GM18907 (cell line): ENCODE measurements at regions not wholly inside any gene's neighbourhood (a gene's known extent, or its start where the extent isn't known, plus 50 kb on each side); places are given as distances from the start of the nearest gene placed in this dataset.

ENCODE experiments used
- ATAC-seq: cut with Tn5 transposase; IDR thresholded peaks from one replicate; pipeline ENCODE4 v1.9.1; 2021; ENCODE audit warnings: mild to moderate bottlenecking, moderate library complexity; ENCODE audit not compliant: unreplicated experiment

DNA sequence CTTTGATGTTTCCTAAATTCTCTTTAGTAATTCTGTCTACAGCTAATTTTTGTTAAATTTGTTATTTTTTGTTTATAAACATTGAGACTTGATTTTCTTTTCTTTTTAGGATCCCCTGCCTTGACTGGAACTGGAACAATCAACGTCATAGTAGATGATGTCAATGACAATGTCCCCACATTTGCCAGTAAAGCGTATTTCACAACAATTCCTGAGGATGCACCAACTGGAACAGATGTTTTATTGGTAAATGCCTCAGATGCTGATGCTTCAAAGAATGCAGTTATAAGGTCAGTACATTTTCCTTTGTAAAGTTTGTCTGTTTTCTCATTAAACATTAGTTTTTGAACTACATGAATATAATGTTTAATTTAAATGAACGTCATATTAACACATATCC is 119.4 kb downstream of the FAT4 start:
- ATAC-seq: no peak

DNA sequence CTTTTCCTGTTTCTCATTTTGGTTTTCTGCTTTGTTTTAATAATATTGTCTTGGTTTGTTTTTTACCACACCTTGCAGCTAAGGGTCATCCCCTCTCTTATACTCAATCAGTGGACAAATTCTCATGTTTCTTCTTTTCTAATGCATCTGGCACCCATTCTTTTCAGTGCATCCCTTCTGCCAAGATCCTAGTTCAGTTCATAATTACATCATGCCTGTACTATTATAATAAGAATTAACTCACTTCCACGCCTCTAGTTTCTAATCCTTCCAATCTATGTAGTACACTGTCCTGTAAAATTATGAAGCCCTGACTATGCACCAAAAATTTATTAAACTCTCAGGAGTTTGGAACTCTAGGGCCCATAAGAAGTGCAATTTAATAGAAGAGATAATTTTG is 126.1 kb downstream of the FAT4 start:
- no peak for ATAC-seq

DNA sequence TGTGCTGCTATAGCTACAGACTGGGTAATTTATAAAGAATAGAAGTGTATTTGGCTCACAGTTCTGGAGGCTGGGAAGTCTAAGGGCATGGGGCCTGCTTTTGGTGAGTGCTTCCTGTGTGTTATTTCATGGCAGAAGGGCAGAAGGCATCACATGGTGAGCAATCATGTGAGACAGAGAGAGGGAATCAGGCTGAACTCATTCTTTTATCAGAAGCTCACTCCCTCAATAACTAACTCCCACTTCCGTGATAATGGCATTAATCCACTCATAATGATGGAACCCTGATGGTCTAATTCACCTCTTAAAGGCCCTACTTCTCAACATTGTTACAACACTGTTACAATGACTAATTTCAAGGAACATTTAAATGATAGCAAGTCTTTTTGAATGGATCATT is 129.4 kb downstream of the FAT4 start:
- no peak for ATAC-seq

DNA sequence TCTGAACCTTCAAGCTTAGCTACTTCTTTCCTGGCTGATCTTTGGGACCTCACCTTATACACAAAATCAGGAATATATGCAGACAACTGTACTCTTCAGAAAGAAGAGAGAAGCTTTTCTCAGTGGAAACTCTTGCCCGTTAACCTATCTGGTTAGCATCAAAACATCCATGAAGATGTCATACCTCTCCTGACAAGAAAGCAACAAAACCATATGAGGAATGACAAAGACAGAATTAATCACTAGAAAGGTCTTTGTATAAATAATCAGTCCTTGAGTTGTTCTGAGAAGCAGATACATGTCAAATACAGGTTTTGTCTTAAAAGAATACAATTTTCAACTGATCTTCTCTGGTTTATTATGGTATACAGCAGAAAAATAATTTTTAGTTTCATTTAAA is 130.8 kb downstream of the FAT4 start:
- ATAC-seq: no peak

DNA sequence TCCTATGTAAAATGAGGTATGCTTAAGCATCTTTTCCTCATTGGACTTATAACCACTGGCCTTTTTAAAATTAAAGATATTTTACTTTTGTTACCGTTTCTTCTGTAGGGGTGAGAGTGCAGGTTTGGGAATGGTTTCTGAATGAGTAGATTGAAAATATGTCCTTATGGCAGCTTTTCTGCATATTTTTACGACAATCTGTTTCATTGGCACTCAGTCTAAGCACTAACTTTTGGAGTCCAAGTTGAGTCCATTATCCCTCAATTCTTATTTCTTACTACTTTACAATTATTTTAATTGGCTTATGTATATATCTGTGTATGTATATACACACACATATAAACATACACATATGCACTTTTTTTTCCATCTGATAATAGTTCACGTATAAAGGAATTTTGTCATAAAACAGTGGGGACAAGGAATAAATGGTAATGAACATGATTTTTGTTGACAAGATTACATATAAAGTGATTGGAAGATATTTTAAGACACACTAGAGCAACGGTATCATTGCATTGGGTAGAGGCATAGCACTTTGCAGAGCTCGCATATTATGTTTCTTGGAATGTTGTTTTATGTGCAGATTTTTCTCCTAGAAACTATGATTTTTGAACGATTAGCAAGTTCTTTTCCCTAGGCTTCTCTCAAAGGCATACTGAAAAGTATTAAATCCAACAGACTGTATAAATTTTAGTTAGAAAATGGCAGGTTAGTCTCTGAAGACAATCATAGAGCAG is 133.0 kb downstream of the FAT4 start:
- ATAC-seq: no peak

DNA sequence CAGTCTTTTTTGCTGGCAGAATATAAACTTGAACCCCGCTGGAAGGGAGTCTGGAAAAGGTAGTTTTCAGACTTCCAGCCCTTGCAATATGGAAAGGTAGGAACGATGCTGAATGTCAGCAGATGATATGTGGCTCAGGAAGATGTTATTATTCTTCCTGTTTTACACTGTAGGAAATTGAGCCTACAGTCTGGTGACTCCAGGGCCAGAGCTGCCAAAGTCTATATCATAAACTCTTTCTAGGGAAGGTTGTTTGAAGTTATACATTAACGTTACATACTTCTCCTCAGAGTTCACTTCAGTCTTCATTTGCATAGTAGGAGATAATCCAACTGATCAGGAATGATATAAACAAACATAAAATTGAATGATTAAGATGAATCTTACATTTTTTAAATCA is 141.3 kb downstream of the FAT4 start:
- no peak for ATAC-seq

DNA sequence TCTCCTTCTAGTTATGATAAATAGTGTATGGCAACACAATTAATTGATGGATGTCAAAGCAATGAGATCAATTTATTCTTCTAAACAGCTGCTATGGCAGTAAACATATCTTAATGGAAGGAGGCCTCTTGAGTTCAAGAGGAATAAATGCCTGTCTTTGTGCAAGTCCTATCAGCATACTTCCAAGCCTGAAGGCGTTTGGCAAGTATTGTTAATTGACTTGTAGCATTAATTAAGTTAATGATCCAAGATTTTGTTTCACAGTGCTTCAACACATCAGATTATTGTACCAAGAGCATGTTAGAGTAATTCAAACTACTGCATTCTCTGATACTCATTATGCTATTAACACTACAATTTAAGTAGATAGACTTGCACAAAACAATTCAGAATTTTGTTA is 144.8 kb downstream of the FAT4 start:
- no peak for ATAC-seq

DNA sequence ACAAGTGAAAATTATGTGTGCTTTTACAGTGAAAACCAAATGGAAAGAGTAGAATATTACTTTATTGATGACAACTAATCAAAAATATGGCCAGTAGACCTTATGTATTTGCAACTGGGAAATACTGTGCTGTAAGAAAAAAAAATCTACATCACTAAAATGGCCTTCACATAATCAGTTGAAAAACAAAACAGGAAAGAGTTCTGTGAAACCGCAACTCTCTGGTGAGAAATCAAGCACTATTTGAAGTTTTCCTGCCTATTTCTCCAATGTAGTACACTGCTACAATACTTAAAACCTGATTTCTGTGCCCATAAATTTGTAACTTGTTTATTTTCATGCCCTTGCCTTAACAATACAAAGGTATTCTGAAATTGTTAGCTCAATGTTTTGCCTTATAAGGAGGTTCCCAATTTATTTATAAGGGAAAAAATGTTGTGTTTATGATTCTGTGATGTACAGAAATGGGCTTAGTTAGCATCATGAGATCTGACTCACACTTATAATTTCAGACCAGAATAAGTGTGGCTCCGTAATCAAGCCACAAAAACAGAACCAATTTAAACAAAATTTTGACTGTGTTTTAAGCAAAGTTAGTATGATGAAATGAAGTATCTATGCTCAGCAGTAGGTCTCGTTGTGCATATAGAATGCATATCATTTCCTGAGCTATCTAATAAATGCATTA is 147.1 kb downstream of the FAT4 start:
- ATAC-seq: no peak

DNA sequence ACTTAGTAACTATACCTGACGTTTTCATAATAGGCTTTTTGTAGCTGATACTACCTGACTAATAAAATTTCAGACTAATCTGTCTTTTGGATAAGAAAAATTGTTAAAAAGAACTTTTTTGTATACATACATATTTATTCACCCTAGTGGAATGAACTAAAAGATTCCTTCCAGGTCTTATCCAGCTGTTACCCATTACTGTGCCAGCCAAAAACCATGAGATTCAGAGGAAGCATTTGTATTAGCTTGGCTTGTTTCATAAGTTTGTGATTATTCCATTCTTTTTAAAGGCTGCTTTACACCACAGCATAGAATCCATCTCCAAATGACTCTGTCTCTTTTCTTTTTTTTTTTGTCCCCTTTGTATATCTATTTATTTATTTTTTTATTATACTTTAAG is 149.4 kb downstream of the FAT4 start:
- no peak for ATAC-seq

DNA sequence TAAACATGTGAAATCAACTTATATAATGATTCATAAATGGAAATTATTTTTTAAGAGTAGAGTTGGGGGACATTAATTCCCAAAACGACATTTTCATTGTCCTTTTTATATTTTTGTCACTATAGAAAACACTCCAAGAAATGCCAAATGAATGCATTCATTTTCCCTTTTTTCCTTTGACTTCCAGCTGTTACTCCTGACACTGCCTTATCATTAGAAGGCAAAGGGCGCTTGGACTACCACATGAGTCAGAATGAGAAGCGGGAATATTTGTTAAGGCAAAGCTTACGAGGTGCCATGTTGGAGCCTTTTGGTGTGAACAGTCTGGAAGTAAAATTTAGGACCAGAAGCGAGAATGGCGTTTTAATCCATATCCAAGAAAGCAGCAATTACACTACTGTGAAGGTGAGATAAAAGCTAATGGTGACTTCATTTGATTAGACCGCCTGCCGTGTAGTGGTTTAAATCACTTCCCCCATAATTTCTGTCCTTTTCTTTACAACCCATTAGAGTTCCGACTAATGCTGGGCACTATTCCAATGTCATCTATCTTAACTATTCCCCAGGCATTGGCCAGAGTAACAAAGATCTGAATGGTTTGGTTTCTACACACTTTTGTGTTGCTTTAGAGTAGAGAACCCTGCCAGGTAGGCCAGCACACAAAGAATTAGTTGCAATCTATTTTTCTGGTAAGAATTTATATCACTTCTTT is 166.7 kb downstream of the FAT4 start:
- no peak for ATAC-seq

DNA sequence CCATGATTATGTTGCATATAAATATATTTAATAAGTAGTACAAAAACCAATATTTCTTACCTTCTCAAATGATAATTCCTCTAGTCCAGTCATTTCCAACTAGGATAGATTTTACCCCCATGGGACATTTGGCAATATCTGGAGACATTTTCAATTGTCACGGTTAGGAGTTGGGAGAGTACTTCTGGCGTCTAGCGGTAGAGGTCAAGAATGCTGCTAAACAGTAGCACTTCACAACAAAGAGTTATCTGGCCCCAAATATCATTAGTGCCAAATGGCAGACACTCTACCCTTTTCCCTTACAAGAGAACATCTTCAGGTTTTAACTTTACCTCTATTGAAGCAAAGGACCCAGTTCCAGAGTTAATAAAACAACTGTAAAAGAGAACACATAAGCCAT is 168.1 kb downstream of the FAT4 start:
- ATAC-seq: no peak

DNA sequence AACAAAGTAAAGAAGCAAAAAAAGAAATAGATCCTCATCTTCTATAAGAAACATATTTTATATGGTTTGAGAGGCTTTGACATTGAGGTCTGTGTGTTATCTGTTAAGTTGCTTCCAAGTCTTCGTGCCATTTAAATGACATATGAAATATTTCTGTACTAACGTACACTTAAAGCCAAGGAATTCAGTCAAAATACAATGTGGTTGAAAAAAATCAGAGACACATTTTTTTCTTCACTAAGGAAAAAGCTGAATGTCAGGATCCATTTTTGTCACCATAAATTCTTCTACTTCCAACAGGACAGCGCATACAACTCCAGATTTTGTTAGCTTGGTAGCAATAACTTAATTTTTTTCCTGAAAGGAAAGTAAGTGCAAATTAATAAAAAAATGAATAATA is 168.5 kb downstream of the FAT4 start:
- no peak for ATAC-seq

DNA sequence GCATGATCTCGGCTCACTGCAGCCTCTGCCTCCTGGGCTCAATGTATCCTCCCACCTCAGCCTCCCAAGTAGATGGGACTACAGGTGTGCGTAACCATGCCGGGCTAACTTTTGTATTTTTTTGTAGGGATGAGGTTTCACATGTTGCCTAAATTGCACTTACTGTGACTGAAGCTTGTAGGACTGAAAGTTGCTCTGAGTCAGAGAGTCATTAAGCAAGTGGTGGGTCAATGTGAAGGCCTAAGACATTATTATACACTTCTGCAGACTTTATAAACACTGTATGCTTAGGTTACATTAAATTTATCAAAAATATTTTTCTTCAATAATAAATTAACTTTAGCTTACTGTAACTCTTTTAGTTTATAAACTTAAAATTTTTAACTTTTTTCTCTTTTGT is 170.2 kb downstream of the FAT4 start:
- ATAC-seq: no peak

DNA sequence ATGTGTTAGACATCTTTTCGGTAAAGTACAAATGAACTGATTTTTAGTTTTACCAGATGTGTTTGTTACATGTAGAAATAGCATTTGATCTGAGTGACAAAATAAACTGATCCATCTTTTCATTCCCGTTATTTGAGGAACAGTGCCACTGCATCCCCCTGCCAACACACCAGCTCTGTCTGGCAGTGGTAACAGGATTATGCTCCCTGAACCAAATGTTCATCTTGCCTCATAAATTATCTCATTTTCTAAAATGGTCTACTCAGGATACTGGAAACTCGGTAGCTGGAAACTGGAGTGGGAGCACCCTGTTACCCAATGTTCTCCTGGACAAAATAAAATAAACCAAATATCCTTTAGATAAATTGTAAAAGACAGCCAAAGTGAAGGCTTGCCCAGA is 171.6 kb downstream of the FAT4 start:
- no peak for ATAC-seq

DNA sequence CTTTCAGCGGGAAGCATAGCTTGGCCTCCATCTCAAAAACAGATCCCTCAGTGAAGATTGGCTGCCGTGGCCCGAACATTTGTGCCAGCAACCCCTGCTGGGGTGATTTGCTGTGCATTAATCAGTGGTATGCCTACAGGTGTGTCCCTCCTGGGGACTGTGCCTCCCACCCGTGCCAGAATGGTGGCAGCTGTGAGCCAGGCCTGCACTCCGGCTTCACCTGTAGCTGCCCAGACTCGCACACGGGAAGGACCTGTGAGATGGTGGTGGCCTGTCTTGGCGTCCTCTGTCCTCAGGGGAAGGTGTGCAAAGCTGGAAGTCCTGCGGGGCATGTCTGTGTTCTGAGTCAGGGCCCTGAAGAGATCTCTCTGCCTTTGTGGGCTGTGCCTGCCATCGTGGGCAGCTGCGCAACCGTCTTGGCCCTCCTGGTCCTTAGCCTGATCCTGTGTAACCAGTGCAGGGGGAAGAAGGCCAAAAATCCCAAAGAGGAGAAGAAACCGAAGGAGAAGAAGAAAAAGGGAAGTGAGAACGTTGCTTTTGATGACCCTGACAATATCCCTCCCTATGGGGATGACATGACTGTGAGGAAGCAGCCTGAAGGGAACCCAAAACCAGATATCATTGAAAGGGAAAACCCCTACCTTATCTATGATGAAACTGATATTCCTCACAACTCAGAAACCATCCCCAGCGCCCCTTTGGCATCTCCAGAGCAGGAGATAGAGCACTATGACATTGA is 175.4 kb downstream of the FAT4 start:
- ATAC-seq: no peak

DNA sequence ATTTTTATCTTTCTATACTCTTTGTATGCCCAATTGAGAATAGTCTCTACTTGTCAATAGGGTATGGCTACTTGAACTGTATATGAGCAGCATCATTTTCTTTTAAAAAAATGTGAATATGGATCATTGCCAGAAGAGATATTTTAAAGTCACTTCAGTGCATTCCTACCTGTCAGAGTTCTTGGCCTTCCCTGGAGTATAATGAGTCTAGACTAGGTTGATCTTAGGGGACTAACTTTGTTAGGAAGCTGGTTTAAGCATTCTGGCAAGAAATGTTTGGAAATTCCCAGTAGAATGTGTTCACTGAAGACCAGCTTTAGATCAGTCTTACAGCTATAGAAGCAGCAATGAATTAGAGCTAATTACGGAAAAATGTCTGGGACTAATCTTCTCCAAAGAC is 178.2 kb downstream of the FAT4 start:
- ATAC-seq: no peak

DNA sequence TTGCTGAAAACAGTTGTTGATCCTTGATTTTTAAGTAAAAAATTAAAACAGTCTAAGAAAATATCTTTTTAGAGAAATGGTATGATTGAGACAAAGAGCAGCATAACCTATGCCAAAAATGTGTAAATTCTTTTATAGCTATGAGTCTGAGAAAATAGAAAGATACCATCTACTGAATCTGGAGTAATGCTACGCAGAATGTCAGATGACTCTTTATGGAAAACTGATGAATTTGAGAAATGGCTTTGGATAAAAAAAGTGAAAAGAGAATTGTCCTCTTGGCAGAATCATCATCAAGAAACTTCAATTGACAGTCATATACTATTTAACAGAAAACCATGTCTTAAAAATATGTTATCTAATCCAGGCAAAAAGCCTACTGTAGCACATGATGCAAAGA is 183.1 kb downstream of the FAT4 start:
- no peak for ATAC-seq

DNA sequence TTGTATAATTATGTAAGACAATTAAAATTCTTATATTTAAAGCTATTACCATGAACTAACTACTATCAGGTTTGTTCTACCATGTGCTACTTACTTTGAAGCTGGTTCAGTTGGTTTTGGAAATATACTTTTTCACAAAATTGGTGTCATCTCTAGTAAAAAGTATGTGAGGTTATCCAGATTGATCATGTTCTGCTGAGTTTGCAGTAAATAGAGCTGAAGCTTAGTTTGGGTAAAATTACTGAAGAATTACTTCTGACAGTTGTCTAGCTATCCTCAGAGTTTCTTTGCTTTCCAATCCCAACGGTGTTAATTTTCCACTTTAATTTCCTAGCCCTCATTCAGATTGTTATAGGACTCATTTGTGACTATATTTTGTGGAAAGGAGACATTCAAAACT is 184.2 kb downstream of the FAT4 start:
- ATAC-seq: no peak

DNA sequence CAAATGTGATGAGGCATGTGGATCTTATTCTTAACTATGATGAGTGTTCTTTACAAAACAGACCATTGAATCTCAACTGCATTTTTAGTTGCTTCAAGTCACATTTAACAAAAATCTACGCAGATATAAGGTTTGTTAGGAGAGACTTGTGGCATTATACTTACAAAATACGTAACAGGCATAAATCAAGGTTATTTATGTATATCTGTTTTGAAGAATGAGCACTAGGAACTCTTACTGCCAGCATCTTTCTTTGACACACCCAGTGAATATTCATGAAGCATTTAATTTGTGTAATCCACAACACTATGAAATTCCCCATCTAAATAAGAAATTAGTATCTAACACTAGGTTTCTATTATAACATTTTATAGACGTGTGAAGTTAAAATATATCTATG is 186.3 kb downstream of the FAT4 start:
- no peak for ATAC-seq

DNA sequence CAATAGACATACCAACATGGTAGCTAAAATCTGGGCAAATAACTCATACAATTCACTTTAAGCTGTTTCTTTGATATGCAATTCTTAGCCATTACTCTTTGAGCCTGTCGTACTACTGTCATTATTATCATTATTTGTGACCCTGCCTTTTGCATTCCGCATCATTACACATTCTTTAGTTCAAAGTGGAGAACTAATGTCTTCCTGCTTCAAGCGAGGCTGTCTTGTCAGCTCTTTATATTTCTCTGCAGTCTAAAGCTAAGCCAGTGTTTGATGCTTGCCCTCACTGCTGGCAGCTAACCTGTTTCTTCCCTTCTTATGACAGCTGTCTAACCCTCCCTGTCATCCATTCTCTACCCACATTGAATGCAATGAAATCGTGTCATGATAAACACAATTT is 186.8 kb downstream of the FAT4 start:
- no peak for ATAC-seq

DNA sequence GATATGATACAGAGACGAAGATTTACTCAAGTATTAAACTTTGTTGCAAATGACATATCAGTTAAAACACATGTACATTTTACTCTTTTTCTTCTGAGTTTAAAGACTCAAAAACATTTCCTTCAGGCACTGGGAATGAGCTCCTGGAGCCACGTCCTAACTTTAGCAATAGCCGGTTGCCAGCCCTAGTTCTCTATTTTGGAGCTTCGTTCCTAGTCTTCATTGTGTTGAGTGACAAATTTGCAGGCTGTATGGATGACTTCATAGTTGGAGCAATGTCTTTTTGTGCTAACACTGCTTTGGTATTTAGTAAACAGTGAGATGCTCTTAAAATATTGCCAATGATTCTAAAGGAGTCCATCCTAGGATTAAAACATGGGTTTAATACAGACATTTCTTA is 190.9 kb downstream of the FAT4 start:
- ATAC-seq: no peak

DNA sequence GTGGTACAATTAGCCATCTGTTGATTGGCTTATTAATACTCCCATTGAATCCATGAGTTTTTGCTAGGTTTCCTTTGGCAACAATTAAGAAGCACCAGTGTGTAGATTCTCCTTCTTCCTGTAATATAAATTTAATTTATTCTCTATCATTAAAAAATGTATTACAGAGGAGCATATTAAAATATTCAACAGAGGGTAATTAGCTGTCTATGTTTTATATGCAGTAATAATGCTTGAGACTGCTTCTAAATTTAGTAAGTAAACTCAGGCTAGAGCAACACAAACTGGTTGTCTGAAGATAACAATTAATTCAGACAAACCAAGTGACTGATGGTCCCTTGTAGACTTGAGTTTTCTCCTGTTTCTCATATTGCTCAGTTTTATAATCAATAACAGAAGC is 192.4 kb downstream of the FAT4 start:
- ATAC-seq: no peak
